GM21576 (cell line): ENCODE measurements at regions not wholly inside any gene's neighbourhood (a gene's known extent, or its start where the extent isn't known, plus 50 kb on each side); places are given as distances from the start of the nearest gene placed in this dataset.
"Not testable (repeated sequence)": the region's sequence is repeated elsewhere in the genome, so short reads cannot be mapped to it uniquely, and the experiment has no call there.

Source experiments
- ATAC-seq: cut with Tn5 transposase; IDR thresholded peaks from one replicate; pipeline ENCODE4 v1.9.1; 2021; ENCODE audit warnings: mild to moderate bottlenecking, moderate library complexity; ENCODE audit not compliant: unreplicated experiment

DNA sequence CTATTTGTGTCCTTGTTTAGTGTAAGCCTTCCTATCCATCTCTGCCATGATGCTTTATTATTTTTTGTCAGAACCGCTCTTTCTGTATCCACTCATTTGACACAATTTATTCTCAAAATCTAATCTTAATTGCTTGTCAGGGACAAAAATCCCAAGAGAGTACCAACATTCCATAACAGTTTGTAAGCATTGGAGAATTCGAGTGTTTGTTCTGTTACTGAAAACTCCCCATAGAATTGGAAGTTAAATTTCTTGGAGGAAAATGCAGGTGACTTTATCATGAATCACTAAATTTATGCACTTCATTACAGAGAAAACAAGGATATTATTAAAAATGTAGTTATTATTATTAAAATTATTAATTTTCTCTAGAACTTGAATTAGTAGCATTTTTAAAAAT, 1986.1 kb downstream of the ARAP2 start:
- no peak for ATAC-seq

DNA sequence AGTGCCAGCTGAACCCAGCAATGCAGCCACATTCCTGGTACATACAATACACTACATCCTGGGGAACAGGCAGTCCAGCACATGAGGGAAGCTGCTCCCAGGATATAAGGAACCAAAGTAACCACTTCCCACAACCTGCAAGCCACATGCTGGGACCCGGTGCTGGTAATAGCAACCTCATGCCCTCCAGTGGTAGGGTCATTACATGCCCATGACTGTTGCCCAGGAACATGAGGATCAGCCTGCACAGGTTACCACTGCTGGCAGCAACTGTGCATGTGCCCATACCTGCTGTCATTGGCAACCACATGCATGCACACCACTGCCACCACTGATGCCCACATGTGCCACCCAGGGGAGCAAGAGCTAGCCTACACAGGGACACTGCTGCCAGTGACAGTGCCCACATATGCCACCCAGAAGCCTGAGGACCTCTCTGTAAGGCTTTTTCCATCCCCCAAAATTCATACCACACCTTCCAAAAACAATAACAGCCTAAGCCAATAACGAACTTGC, 1982.5 kb downstream of the ARAP2 start:
- ATAC-seq, result no peak

DNA sequence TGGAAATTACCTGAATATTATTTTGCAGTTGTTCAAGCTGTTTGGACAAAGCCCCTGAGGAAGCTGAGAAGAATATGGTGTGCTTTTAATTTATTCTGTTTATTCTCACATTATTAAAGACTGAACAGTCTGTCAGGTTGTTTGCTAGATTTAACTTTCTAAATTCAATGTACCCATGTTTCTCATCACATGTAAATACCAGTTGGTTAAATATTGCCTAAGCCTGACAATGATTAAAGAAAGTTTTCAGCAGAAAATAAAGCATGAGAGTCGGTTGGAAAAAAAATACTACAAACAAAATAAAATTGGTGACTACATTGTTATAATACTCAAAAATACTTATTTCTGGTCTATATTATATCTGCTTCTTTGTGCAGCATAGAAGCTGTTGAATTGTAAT, 1974.7 kb downstream of the ARAP2 start:
- no peak for ATAC-seq

DNA sequence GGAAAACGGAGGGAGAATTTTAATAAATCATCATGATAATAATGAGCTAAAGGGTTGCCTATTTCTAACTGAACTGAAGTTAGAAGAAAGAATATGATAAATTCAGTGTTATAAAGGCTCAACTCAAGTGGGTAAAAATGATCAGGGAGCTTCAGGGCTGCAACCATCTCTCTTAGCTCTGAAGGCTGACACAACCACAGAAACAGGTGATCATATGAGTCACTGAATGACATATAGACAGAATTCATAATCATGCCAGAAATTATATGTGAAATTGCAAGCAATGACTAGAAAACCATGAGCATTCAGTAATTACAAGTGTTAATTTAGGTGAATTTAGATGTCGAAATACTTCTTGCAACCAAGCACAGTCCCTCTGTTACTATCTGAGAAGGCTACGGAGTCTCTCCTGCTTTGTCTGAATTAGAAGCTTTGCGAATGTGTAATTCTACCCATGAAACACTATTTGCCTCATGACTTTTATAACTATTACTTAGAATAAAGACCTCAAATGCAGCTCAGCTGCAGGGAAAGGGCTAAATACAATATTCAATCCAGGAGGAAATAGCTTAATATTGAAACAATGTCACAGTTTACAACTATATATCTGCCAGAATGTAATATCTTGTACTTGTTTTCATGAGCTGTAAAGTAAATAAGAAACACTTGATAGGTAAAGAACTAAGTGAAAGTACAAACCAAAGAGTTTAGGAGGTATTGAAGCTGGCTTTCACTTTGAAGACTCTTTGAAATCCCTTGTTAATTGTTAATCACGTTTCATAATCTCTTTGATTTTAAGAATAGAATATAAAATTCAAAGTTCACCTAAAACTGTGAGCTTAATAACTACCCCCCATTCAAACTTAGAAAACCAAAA, 1972.6 kb downstream of the ARAP2 start:
- ATAC-seq, result no peak

DNA sequence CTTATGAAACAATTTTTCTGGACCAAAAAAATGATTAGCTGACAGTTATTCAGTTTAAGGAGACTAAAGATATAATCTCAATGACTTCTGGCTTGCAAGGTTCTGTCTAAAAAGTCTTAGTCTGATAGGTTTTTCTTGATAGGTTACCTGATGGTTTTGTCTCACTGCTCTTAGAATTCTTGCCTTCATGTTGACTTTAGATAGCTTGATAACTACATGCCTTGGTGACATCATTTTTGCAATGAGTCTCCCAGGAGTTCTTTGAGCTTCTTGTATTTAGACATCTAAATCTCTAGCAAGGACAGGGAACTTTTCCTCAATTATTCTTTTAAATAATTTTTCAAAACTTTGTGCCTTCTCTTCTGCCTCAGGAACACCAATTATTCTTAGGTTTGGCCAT, 1965.3 kb downstream of the ARAP2 start:
- ATAC-seq, result no peak

DNA sequence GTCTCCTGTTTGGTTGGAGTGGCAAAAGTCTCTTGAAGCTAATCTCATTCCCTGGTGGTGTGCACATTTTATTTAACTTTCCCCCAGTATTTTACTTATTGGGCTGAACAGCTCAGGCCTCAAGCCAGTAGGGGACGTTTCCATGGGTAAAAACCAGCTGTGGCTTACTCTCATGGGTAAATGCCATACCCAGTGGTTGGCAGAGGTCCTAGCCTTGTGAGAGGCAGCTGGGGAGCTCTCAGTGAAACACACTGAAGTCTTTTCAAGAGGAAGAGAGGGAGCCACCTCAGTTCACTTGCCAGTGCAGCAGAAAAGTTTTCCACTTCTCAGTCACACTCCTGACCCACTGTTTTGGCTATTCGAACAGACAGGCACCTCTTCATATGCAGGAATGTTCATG, 1964.2 kb downstream of the ARAP2 start:
- no peak for ATAC-seq

DNA sequence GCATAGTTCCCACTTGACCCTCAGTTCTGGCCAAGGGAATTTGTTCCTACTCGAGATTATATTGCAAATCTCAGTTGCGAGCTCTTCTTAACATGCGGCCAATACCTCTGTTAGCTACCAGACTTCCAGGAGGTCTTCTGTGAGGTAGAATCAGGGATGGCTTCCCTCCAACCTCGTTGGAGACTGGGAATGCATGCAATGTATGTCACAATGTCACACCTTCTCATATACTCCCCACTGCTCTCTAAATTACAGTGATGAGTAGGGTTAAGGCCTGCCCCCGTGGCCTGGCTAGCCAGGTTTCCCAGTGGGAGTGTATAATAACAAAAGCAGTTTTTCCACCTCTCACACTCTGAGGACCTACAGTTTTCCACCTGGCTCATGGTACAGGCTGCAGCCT, 1962.5 kb downstream of the ARAP2 start:
- ATAC-seq, result no peak

DNA sequence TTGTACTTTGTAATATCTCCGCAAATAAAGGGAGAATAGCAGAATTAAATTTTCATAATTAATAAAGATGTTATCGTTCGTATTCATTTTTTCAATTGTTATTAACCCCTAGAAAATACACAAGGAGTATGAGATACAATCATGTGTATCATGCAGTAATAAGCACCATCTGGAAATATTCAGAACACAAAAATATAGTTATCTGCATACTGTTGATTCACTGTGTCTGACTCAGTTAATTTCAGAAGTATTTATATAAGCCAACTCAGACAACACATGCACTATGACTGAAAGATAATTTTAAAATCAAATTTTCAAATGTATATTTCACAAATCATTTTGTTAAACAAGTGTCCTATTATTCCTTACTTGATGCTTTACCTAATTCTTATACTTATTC, 1954.8 kb downstream of the ARAP2 start:
- ATAC-seq, result no peak

DNA sequence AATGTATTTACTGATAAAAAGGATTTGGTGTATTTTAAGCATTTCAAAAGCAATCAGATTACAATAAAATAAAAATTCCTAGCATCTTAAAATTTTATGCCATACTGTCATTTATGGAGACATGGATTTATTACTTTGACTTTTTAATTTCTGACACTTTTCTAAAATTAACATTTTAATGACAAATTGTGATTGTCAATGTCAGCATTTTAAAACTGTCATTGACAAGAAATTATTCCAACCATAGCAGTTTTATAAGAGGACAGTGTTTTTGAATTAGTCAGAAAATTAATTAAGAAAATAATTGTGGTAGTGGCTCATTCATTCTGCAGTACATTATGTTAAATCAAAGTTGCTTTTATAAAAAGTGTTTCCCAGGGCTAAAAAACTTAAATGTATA, 1954.4 kb downstream of the ARAP2 start:
- ATAC-seq, result no peak

DNA sequence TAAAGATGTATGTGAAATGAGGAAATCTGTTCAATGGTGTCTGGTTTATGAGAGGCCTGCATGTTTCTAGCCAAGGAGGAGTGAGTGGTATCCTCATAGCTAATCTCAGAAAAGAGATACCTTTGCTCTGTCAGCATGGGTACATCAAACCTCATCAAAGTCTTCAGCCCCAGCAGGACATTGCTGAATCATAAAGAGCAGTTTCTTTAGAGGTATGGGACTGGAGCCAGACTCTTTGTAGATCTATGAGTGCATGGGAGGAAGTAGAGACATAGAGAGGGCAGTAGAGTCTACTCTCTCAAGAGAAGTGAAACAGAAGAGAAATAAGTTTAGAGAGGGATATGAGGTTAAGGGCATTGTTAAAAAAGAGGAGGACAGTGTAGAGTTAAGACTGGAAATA, 1950.9 kb downstream of the ARAP2 start:
- ATAC-seq, result no peak

DNA sequence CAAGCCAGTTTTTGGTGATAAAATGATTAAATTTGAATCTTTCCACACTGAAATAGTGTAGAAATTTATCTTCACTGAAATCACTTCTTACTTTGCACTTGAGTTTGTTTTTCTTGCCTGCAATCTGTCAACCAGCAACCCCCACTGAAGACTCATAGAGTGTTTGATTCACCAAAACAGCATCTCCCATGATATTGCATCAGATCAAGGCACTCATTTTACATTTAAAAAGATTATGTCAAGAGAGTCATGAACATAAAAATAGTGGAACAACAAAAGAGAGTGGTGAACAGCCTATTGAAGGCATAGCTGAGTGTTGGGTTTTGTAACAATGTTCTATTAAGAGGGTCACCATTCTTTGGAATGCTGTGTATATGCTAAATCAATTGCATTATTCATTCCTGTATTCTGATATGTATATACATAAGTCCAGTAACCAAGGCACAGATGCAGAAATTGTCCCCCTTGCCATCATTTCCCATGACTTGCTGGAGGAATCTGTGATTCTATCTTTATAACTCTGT, 1934.9 kb downstream of the ARAP2 start:
- ATAC-seq, result no peak

DNA sequence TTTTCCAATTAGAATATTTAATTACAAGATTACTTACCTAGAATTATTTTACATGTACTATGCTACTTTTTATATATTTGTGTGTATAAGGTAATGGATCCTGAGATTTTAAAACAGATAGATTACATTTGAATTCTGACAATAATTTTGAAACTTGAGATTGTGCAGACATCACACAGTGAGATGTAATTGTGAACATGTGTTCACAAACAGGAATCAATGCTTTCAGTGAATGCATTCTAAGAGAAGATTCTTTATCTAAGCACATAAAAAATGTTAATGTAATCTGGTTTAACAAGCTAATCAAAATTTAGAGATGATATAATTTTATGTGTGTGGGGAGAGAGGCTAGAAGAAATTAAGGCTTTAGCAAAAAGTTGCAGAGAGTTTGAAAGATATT, 1925.5 kb downstream of the ARAP2 start:
- no peak for ATAC-seq

DNA sequence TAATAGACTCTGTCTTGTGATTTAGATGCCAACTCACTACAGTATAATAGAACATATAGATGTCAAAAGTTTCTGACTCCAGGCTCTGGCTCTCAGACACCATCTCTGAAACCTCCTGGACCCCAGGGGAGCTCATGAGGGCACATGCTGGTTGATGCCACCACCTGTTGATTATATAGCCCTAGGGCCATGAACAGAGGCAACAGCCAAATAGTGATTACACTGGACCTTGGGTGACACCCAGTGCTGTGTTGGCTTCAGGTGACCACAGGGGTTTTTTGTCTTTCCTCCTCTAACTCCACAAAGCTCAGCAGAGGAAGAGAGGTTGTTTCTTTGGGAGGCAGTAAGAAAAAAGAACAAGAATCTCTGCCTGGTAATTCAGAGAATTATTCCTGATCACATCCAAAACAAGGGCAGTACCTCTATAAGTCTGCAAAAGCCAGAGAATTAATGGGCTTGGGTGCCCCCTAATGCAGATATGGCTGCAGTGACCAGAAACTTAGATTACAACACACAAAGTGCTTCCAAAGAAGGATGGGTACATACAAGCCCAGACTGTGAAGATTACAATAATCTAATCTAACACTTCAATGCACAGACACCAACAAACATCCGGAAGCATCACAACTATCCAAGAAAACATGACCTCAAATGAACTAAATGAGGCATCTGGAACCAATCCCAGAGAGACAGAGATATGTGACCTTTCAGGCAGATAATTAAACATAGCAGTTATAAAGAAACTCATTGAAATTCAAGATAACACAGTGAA, 1920.6 kb downstream of the ARAP2 start:
- no peak for ATAC-seq

DNA sequence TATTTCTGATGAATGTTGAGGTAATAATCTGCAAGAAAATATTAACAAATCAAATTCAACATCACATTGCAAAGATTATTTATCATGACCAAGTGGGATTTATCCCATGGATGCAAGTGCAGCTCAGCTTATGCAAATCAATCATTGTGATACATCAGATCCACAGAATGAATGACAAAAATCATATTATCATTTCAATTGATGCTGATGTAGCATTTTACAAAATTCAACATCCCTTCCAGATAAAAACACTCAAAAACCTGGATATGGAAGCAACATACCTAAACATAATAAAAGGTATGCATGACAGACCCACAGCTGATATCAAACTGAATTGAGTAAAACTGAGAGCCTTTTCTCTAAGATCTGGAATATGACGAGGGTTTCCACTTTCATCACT, 1915.4 kb downstream of the ARAP2 start:
- ATAC-seq, result no peak

DNA sequence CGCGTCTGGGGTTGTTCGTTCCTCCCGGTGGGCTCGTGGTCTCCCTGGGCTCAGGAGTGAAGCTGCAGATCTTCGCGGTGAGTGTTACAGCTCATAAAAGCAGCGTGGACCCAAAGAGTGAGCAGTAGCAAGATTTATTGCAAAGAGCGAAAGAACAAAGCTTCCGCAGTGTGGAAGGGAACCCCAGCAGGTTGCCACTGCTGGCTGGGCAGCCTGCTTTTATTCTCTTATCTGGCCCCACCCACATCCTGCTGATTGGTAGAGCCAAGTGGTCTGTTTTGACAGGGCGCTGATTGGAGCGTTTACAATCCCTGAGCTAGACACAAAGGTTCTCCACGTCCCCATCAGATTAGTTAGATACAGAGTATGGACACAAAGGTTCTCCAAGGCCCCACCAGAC, 1909.2 kb downstream of the ARAP2 start:
- not testable (repeated sequence) for ATAC-seq

DNA sequence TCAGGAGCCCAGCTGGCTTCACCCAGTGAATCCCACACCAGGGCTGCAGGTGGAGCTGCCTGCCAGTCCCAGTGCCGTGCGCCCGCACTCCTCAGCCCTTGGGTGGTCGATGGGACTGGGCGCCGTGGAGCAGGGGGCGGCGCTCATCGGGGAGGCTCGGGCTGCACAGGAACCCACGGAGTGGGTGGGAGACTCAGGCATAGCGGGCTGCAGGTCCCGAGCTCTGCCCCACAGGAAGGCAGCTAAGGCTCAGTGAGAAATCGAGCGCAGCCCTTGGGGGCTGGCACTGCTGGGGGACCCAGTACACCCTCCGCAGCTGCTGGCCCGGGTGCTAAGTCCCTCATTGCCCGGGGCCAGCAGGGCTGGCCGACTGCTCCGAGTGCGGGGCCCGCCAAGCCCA, 1908.8 kb downstream of the ARAP2 start:
- not testable (repeated sequence) for ATAC-seq

DNA sequence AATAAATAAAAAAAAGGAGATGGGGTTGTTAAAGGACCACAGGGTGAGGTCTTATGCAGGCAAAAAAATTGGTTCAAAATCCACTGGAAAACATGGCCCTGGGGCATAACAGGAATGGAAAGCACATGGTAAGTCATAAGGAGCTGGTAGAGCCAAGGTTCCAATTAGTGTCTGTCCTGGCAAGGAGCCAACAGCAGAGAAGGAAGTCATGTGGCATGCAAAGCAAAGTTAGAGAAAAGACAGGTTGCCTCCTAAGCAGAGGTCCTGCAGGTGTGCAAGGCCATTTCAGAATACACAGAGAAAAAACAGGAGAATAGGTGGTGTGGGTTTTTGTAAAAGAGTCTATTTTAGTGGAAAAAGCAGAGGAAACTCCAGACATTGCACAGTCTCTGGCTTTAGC, 1881.7 kb downstream of the ARAP2 start:
- no peak for ATAC-seq

DNA sequence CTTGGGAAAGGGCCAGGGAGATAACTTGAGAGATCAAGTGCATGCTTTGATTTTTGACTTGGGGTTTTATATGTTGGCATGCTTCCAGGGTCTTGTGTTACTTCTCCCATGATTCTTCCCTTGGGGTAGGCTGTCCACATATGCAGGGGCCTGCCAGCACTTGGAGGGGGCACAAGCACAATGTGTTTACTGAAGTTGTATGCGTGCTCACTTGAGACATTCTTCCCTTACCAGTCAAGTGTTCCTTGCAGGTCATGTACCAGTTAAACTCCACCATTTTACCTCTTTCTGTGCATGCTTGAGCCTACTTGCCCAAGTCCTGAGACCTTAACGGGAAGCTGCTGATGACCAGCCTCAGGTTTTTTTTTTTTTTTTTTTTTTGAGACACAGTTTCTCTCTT, 1880.5 kb downstream of the ARAP2 start:
- ATAC-seq, result no peak

DNA sequence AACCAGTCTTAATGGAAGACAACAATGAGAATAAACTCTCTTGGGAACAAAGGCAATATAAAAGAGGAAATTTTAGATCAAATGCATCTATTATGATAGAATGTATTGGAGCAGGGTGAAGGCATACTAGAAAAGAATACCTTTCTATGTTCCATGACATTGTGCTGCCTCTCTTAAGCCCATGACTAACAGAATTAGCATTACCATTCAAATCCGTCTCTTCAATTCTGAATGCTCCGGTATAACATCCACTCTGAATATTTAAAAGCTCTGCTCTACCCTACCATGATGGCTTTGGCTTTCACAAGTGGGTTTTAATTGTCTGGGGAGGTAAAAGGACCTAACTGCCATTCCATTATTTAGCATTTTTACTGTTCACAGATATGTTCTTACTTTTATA, 1878.4 kb downstream of the ARAP2 start:
- no peak for ATAC-seq

DNA sequence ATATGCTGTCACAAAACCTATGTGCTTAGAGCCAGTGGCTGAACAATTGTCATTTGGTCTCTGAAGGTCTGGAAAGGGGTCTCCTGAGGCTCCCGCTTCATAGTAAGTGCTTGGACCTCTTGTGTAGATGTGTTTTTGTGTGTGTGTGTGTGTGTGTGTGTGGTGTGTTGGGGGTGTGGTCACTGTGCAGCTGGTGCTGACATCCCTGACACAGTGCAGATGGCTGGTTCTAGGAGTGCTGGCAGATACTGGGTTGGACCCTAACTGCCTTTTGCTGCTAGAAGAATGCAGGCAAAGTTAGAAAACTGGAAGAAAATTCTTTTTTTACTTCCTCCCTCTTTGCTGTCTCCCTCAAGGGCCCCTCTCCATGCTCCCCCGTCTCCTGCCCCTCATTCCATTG, 1872.6 kb downstream of the ARAP2 start:
- ATAC-seq, result no peak

DNA sequence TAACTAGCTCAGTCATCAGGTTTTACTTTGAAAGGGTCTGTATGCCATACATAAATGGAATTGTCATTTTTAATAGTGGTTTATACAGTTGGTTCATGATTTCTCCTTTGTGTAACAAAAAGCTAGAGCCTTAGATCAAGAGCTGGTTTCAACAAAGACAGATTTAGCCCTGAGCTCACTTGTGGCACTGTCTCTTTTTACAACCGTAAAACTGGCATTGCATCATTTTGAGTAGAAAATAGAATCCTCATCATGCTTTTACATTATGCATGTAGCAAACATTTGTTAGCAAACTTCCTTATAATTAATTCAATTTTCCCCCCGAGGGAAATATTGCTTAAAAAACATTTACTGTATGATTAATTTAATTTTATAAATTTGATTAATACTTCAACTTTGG, 1871.5 kb downstream of the ARAP2 start:
- no peak for ATAC-seq

DNA sequence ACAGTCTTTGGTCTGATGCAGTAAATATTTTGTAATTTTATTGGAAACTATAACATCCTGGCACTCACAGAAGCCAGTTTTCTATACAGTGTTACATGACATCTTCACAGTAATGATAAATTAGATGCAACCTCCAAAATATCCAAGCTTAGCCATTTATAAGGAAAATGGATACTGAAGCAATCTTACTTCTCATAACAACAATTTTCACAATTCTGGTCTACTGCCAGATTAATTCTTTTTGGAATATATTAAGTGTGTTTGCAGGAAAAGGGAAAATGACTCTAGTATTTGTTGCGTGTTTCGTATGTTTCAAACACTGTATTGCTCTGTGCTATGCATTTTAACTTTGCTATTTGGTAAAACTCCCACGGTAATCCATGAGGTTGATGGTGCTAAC, 1870.9 kb downstream of the ARAP2 start:
- ATAC-seq, result no peak
